Hepatocyte (in vitro differentiated cells): ENCODE measurements at regions not wholly inside any gene's neighbourhood (a gene's known extent, or its start where the extent isn't known, plus 50 kb on each side); places are given as distances from the start of the nearest gene placed in this dataset.

Experiments used
- CTCF ChIP-seq: fragments of 200-600 bp; sonication (generic); IDR thresholded peaks from 2 replicates; pipeline ENCODE4 v1.5.1; 2016; ENCODE audit warnings: antibody characterized with exemption, mild to moderate bottlenecking; ENCODE audit not compliant: poor library complexity
- EZH2 ChIP-seq: fragments of 200-600 bp; sonication (generic); IDR thresholded peaks from 2 replicates; pipeline ENCODE4 v1.6.1; 2016; ENCODE audit warnings: antibody characterized with exemption, mild to moderate bottlenecking, borderline replicate concordance

GRCh38 chrX:46016296-46016695 lies 528.9 kb downstream of the ZNF674 start:
- TF ChIP-seq CTCF (no peak), EZH2 (no peak)
